ENCODE measurements at regions not wholly inside any gene's neighbourhood (a gene's known extent, or its start where the extent isn't known, plus 50 kb on each side); places are given as distances from the start of the nearest gene placed in this dataset.

DNA sequence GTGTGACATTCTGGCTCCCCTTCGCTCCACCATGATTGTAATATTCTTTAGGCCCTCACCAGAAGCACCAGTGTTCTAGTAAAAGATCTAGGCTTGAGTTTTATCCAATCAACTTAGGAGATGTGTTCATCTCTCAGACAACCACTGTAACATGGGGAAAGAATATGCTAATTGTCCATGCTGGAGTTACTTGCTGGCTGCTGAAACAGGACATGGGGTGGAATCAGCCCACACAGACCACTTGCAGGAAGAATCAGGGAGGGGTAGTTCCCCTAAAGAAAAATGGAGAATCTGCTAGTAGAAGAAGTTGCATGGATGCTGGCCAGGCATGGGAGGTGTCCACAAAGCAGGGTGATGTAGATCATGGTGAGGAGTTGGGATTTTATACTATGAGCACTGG, 86.2 kb downstream of the FEM1C start:
- TF ChIP-seq POLR2A (IDR thresholded peaks at IDR 0.05) (no peak), EP300 (IDR thresholded peaks at IDR 0.05) (no peak)

All from ovary (tissue), 1 donor.